Neural cell (in vitro differentiated cells): ENCODE measurements at regions not wholly inside any gene's neighbourhood (a gene's known extent, or its start where the extent isn't known, plus 50 kb on each side); places are given as distances from the start of the nearest gene placed in this dataset.

Source experiments
- EP300 ChIP-seq: fragments of 450-650 bp; conservative IDR thresholded peaks from 2 replicates; pipeline ENCODE4 v1.6.1; 2014; ENCODE audit warnings: antibody characterized with exemption, mild to moderate bottlenecking, moderate library complexity; ENCODE audit not compliant: poor library complexity, severe bottlenecking
- MXI1 ChIP-seq: fragments of 450-650 bp; conservative IDR thresholded peaks from 2 replicates; pipeline ENCODE4 v1.6.1; 2014; ENCODE audit warnings: antibody characterized with exemption, mild to moderate bottlenecking; ENCODE audit not compliant: poor library complexity, severe bottlenecking
- POLR2AphosphoS5 ChIP-seq: IDR thresholded peaks from 2 replicates; pipeline ENCODE4 v1.6.1; 2012
- RAD21 ChIP-seq: fragments of 450-650 bp; conservative IDR thresholded peaks from 2 replicates; pipeline ENCODE4 v1.6.1; 2014; ENCODE audit warnings: antibody characterized with exemption, mild to moderate bottlenecking, moderate library complexity
- TAF1 ChIP-seq: IDR thresholded peaks from 2 replicates; pipeline ENCODE4 v1.6.1; 2012; ENCODE audit warnings: low read depth
- TF ChIP-seq, protein P1 (sequence below): fragments of 450-650 bp; IDR thresholded peaks from 2 replicates; pipeline ENCODE4 v1.5.1; 2014; ENCODE audit warnings: antibody characterized with exemption, mild to moderate bottlenecking, moderate library complexity; ENCODE audit not compliant: poor library complexity, severe bottlenecking
- TF ChIP-seq, protein P2 (sequence below): IDR thresholded peaks from 2 replicates; pipeline ENCODE4 v1.6.1; 2012; ENCODE audit warnings: borderline replicate concordance

DNA sequence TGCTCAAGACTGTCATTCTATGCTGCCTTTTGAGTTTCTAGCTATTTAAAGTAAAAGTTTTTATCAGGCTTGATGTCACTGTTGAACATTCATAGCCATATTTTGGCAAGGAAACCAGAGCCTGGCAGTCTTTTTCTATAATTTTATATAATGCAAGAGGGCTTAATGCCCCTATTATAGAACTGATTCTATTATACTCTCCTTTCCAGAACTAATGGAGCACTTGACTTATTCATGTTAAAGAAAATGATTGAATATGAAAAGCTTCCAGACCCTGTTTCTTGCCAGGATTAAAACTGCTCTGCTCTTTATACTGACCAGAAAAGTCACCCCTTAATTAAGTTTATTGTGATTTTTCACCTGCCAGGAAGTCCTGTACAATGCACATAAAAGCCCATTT lies 337.6 kb upstream of the CHRM2 start:
- no peak for TF ChIP-seq MXI1
- TF ChIP-seq, protein P1, sequence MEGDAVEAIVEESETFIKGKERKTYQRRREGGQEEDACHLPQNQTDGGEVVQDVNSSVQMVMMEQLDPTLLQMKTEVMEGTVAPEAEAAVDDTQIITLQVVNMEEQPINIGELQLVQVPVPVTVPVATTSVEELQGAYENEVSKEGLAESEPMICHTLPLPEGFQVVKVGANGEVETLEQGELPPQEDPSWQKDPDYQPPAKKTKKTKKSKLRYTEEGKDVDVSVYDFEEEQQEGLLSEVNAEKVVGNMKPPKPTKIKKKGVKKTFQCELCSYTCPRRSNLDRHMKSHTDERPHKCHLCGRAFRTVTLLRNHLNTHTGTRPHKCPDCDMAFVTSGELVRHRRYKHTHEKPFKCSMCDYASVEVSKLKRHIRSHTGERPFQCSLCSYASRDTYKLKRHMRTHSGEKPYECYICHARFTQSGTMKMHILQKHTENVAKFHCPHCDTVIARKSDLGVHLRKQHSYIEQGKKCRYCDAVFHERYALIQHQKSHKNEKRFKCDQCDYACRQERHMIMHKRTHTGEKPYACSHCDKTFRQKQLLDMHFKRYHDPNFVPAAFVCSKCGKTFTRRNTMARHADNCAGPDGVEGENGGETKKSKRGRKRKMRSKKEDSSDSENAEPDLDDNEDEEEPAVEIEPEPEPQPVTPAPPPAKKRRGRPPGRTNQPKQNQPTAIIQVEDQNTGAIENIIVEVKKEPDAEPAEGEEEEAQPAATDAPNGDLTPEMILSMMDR = no peak
- no peak for TF ChIP-seq EP300
- no peak for TF ChIP-seq POLR2AphosphoS5
- no peak for TF ChIP-seq RAD21
- TF ChIP-seq, protein P2, sequence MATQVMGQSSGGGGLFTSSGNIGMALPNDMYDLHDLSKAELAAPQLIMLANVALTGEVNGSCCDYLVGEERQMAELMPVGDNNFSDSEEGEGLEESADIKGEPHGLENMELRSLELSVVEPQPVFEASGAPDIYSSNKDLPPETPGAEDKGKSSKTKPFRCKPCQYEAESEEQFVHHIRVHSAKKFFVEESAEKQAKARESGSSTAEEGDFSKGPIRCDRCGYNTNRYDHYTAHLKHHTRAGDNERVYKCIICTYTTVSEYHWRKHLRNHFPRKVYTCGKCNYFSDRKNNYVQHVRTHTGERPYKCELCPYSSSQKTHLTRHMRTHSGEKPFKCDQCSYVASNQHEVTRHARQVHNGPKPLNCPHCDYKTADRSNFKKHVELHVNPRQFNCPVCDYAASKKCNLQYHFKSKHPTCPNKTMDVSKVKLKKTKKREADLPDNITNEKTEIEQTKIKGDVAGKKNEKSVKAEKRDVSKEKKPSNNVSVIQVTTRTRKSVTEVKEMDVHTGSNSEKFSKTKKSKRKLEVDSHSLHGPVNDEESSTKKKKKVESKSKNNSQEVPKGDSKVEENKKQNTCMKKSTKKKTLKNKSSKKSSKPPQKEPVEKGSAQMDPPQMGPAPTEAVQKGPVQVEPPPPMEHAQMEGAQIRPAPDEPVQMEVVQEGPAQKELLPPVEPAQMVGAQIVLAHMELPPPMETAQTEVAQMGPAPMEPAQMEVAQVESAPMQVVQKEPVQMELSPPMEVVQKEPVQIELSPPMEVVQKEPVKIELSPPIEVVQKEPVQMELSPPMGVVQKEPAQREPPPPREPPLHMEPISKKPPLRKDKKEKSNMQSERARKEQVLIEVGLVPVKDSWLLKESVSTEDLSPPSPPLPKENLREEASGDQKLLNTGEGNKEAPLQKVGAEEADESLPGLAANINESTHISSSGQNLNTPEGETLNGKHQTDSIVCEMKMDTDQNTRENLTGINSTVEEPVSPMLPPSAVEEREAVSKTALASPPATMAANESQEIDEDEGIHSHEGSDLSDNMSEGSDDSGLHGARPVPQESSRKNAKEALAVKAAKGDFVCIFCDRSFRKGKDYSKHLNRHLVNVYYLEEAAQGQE = no peak
- no peak for TF ChIP-seq TAF1
